ENCODE measurements at regions not wholly inside any gene's neighbourhood (a gene's known extent, or its start where the extent isn't known, plus 50 kb on each side); places are given as distances from the start of the nearest gene placed in this dataset.

- H3K27me3 Mint-ChIP-seq: peaks cover 0 to 3% (median 0%) of the 10 kb centered on the region in 5 donors
- no peak for DNase-seq
- ATAC-seq: no peak
Measured at GRCh38 chr5:135236228-135236907, 162.7 kb downstream of the MACROH2A1 start.

GRCh38 chr5:135235551-135236227 is 163.3 kb downstream of the MACROH2A1 start:
- no peaks in the 10 kb centered on the region for H3K4me1 Mint-ChIP-seq
- H3K27me3 Mint-ChIP-seq: peaks cover 0 to 3% (median 2%) of the 10 kb centered on the region in 5 donors
- POLR2A ChIA-PET: no interaction called here
- DNase-seq (no peak), ATAC-seq (no peak)
- no peaks in the 10 kb centered on the region for H3K36me3 Mint-ChIP-seq
- peak overlapping the region in 1 of 10 donors; percentile 5 for H3K27ac Mint-ChIP-seq
- H3K4me3 Mint-ChIP-seq: no peak overlapping the region
- H3K9me3 Mint-ChIP-seq: no peaks in the 10 kb centered on the region

More at GRCh38 chr5:135236228-135236907, 162.7 kb downstream of the MACROH2A1 start:
- H3K4me1 Mint-ChIP-seq: no peaks in the 10 kb centered on the region
- H3K27ac Mint-ChIP-seq: peak overlapping the region in 1 of 10 donors; percentile 5
- no peaks in the 10 kb centered on the region for H3K9me3 Mint-ChIP-seq
- H3K36me3 Mint-ChIP-seq: no peaks in the 10 kb centered on the region
- POLR2A ChIA-PET: no interaction called here
- H3K4me3 Mint-ChIP-seq: no peak overlapping the region

GRCh38 chr5:135234666-135235401 is 164.2 kb downstream of the MACROH2A1 start:
- Mint-ChIP-seq H3K4me1 (no peaks in the 10 kb centered on the region), H3K36me3 (no peaks in the 10 kb centered on the region), H3K9me3 (no peaks in the 10 kb centered on the region), H3K27ac (peak overlapping the region in 1 of 10 donors; percentile 3), H3K27me3 (peaks cover 0 to 3% (median 2%) of the 10 kb centered on the region in 5 donors), H3K4me3 (no peak overlapping the region)
- POLR2A ChIA-PET: no interaction called here
- DNase-seq (no peak), ATAC-seq (no peak)

- DNase-seq (peak in 1 of 10 donors; percentile 23), ATAC-seq (no peak)
- Mint-ChIP-seq H3K9me3 (no peaks in the 10 kb centered on the region), H3K36me3 (no peaks in the 10 kb centered on the region), H3K4me1 (no peaks in the 10 kb centered on the region), H3K4me3 (no peak overlapping the region), H3K27ac (no peak overlapping the region), H3K27me3 (peaks cover 0 to 3% (median 2%) of the 10 kb centered on the region in 5 donors)
- POLR2A ChIA-PET: no interaction called here
Measured at GRCh38 chr5:135234242-135234641, 164.8 kb downstream of the MACROH2A1 start.

GRCh38 chr5:135233477-135233876 is 165.6 kb downstream of the MACROH2A1 start:
- H3K27ac Mint-ChIP-seq: no peak overlapping the region
- H3K27me3 Mint-ChIP-seq: peaks cover 0 to 3% (median 2%) of the 10 kb centered on the region in 5 donors
- no peaks in the 10 kb centered on the region for H3K4me1 Mint-ChIP-seq
- DNase-seq (peak in 1 of 10 donors; percentile 16), ATAC-seq (no peak)
- POLR2A ChIA-PET: no interaction called here
- no peak overlapping the region for H3K4me3 Mint-ChIP-seq
- no peaks in the 10 kb centered on the region for H3K36me3 Mint-ChIP-seq
- no peaks in the 10 kb centered on the region for H3K9me3 Mint-ChIP-seq

GRCh38 chr5:135232958-135233357 is 166.1 kb downstream of the MACROH2A1 start:
- DNase-seq (peak in 1 of 10 donors; percentile 23), ATAC-seq (no peak)
- POLR2A ChIA-PET: no interaction called here
- no peaks in the 10 kb centered on the region for H3K4me1 Mint-ChIP-seq
- no peak overlapping the region for H3K4me3 Mint-ChIP-seq
- H3K36me3 Mint-ChIP-seq: no peaks in the 10 kb centered on the region
- H3K27ac Mint-ChIP-seq: peak overlapping the region in 1 of 10 donors; percentile 43
- H3K27me3 Mint-ChIP-seq: peaks cover 0 to 3% (median 2%) of the 10 kb centered on the region in 5 donors
- no peaks in the 10 kb centered on the region for H3K9me3 Mint-ChIP-seq

GRCh38 chr5:135231289-135231688 is 167.7 kb downstream of the MACROH2A1 start:
- no peak for ATAC-seq
- H3K4me1 Mint-ChIP-seq: no peaks in the 10 kb centered on the region

GRCh38 chr5:135230251-135230925 is 168.6 kb downstream of the MACROH2A1 start:
- Mint-ChIP-seq H3K4me3 (no peak overlapping the region), H3K27me3 (peaks cover 0 to 3% (median 3%) of the 10 kb centered on the region in 5 donors), H3K4me1 (no peaks in the 10 kb centered on the region), H3K9me3 (no peaks in the 10 kb centered on the region), H3K27ac (no peak overlapping the region), H3K36me3 (no peaks in the 10 kb centered on the region)
- POLR2A ChIA-PET: no interaction called here
- DNase-seq (no peak), ATAC-seq (no peak)

More at GRCh38 chr5:135231289-135231688, 167.7 kb downstream of the MACROH2A1 start:
- Mint-ChIP-seq H3K9me3 (no peaks in the 10 kb centered on the region), H3K27me3 (peaks cover 0 to 3% (median 2%) of the 10 kb centered on the region in 5 donors), H3K27ac (no peak overlapping the region), H3K36me3 (no peaks in the 10 kb centered on the region), H3K4me3 (no peak overlapping the region)
- POLR2A ChIA-PET: no interaction called here
- no peak for DNase-seq

GRCh38 chr5:135229679-135230132 is 169.3 kb downstream of the MACROH2A1 start:
- ATAC-seq: no peak
- POLR2A ChIA-PET: no interaction called here
- H3K4me3 Mint-ChIP-seq: no peak overlapping the region
- H3K36me3 Mint-ChIP-seq: no peaks in the 10 kb centered on the region
- no peaks in the 10 kb centered on the region for H3K4me1 Mint-ChIP-seq
- DNase-seq: no peak
- no peaks in the 10 kb centered on the region for H3K9me3 Mint-ChIP-seq
- peak overlapping the region in 1 of 10 donors; percentile 15 for H3K27ac Mint-ChIP-seq
- H3K27me3 Mint-ChIP-seq: peaks cover 0 to 3% (median 3%) of the 10 kb centered on the region in 5 donors

GRCh38 chr5:135229122-135229521 is 169.9 kb downstream of the MACROH2A1 start:
- ATAC-seq (no peak), DNase-seq (no peak)
- Mint-ChIP-seq H3K4me3 (no peak overlapping the region), H3K36me3 (no peaks in the 10 kb centered on the region), H3K4me1 (peaks cover 0 to 2% (median 0%) of the 10 kb centered on the region in 4 donors), H3K27ac (peak overlapping the region in 2 of 10 donors; percentile 15 to 19), H3K9me3 (no peaks in the 10 kb centered on the region), H3K27me3 (peaks cover 0 to 6% (median 3%) of the 10 kb centered on the region in 5 donors)
- POLR2A ChIA-PET: no interaction called here

GRCh38 chr5:135228222-135228621 is 170.8 kb downstream of the MACROH2A1 start:
- POLR2A ChIA-PET: no interaction called here
- peaks cover 0 to 2% (median 0%) of the 10 kb centered on the region in 4 donors for H3K4me1 Mint-ChIP-seq
- ATAC-seq (no peak), DNase-seq (peak in 1 of 10 donors; percentile 49)
- no peak overlapping the region for H3K4me3 Mint-ChIP-seq
- H3K27ac Mint-ChIP-seq: peak overlapping the region in 1 of 10 donors; percentile 52
- no peaks in the 10 kb centered on the region for H3K36me3 Mint-ChIP-seq
- H3K9me3 Mint-ChIP-seq: no peaks in the 10 kb centered on the region
- peaks cover 0 to 15% (median 3%) of the 10 kb centered on the region in 5 donors for H3K27me3 Mint-ChIP-seq

All from naive thymus-derived CD8-positive, alpha-beta T cell (primary cell).